ENCODE measurements at regions not wholly inside any gene's neighbourhood (a gene's known extent, or its start where the extent isn't known, plus 50 kb on each side); places are given as distances from the start of the nearest gene placed in this dataset.

DNA sequence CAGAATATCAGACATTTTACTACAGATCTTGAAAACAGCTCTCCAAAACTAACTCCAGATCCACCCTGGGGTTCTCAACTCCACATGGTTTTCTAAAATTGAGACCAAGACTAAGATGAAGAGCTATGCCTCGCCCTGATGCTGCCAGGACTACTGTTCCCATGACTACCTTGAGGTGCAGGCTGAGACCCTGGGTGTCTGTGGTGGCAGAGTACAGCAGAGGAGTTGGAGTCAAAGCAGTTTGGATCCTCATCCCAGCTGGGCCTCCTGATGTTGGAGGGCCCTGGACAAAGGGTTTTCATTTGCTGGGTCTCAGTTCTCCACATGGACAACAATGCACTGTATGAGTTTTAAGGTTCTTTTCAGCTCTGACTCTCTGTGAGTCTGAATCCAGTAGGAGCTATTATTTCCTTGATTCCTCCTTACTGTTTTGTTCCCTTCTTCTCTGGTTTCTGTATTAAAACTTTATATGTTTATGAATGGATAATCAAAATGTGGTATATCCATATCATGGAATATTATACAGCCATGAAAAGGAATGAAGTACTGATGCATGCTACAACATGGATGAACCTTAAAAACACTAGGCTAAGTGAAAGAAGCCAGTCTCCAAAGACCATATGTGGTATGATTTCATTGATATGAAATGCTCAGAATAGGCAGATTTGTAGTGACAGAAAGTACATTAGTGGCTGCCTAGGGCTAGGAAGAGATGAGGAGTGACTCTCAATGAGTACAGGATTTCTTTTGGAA lies 93.0 kb downstream of the CPN2 start:
- H3K9ac ChIP-seq (ENCODE audit: low read length in 3 of 3) = no peak overlapping the region
- H3K9me3 ChIP-seq (ENCODE audit: control insufficient read depth in 2 of 3, insufficient read depth in 1 of 3, low read length in 3 of 3) = no peaks in the 10 kb centered on the region
- no peak overlapping the region for H3K4me3 ChIP-seq (ENCODE audit: low read length in 3 of 3)
- intact Hi-C loops (cut with DNase I) = no loop called here
- TF ChIP-seq, protein P1, sequence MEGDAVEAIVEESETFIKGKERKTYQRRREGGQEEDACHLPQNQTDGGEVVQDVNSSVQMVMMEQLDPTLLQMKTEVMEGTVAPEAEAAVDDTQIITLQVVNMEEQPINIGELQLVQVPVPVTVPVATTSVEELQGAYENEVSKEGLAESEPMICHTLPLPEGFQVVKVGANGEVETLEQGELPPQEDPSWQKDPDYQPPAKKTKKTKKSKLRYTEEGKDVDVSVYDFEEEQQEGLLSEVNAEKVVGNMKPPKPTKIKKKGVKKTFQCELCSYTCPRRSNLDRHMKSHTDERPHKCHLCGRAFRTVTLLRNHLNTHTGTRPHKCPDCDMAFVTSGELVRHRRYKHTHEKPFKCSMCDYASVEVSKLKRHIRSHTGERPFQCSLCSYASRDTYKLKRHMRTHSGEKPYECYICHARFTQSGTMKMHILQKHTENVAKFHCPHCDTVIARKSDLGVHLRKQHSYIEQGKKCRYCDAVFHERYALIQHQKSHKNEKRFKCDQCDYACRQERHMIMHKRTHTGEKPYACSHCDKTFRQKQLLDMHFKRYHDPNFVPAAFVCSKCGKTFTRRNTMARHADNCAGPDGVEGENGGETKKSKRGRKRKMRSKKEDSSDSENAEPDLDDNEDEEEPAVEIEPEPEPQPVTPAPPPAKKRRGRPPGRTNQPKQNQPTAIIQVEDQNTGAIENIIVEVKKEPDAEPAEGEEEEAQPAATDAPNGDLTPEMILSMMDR (IDR thresholded peaks at IDR 0.05; ENCODE audit: borderline replicate concordance, extremely low read depth, insufficient read depth) = no peak
- H3K27ac ChIP-seq (ENCODE audit: low read depth in 2 of 2, low read length in 2 of 2) = no peak overlapping the region
- no peak for FAIRE-seq
- no peaks in the 10 kb centered on the region for H3K36me3 ChIP-seq (ENCODE audit: control insufficient read depth in 2 of 3, insufficient read depth in 3 of 3, low read length in 3 of 3)
- no peaks in the 10 kb centered on the region for H3K27me3 ChIP-seq (ENCODE audit: control insufficient read depth, insufficient read depth, low read length)
- peak in 1 of 5 donors; percentile 1 for DNase-seq
- H3K4me1 ChIP-seq (ENCODE audit: control insufficient read depth in 2 of 3, insufficient read depth in 2 of 3, low read depth in 1 of 3, low read length in 3 of 3) = peaks cover 0 to 12% (median 6%) of the 10 kb centered on the region in 3 donors

DNA sequence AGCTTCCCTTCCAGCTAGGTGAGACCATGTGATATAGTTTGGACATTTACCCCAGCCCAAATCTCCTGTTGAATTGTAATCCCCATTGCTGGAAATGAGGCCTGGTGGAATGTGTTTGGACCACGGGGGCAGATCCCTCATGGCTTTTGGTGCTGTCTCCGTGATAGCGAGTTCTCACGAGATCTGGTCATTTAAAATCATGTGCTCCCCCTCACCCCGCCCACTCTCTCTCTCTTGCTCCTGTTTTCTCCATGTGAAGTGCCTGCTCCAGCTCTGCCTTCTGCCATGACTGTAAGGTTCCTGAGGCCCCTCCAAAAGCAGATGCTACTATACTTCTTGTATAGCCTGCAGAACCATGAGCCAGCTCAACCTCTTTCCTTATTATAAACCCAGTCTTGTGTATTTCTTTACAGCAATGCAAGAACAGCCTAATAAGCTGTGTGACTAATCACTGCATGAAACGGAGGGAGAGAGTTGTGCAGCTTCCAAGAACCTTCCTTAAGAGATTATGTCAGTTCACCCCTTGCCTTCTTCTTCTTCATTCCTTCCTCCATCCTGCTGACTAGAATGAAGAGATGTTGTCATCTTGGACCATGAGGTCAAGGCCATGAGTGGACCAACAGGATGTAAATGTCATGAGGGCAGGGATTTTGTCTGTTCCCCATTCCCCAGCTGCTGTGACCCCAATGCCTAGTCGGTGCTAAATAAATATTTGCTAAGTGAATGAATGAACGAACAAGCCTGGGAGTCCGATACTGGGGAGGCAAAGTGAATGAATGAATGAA lies 91.0 kb downstream of the CPN2 start:
- Histone ChIP-seq H3K9me3 (ENCODE audit: control insufficient read depth in 2 of 3, insufficient read depth in 1 of 3, low read length in 3 of 3) (no peaks in the 10 kb centered on the region), H3K27ac (ENCODE audit: low read depth in 2 of 2, low read length in 2 of 2) (no peak overlapping the region), H3K27me3 (ENCODE audit: control insufficient read depth, insufficient read depth, low read length) (no peaks in the 10 kb centered on the region), H3K9ac (ENCODE audit: low read length in 3 of 3) (no peak overlapping the region), H3K4me1 (ENCODE audit: control insufficient read depth in 2 of 3, insufficient read depth in 2 of 3, low read depth in 1 of 3, low read length in 3 of 3) (peaks cover 0 to 12% (median 6%) of the 10 kb centered on the region in 3 donors), H3K36me3 (ENCODE audit: control insufficient read depth in 2 of 3, insufficient read depth in 3 of 3, low read length in 3 of 3) (no peaks in the 10 kb centered on the region), H3K4me3 (ENCODE audit: low read length in 3 of 3) (no peak overlapping the region)
- DNase-seq (no peak), FAIRE-seq (no peak)
- intact Hi-C loops (cut with DNase I) = no loop called here
- TF ChIP-seq, protein P1 (IDR thresholded peaks at IDR 0.05; ENCODE audit: borderline replicate concordance, extremely low read depth, insufficient read depth) = no peak

DNA sequence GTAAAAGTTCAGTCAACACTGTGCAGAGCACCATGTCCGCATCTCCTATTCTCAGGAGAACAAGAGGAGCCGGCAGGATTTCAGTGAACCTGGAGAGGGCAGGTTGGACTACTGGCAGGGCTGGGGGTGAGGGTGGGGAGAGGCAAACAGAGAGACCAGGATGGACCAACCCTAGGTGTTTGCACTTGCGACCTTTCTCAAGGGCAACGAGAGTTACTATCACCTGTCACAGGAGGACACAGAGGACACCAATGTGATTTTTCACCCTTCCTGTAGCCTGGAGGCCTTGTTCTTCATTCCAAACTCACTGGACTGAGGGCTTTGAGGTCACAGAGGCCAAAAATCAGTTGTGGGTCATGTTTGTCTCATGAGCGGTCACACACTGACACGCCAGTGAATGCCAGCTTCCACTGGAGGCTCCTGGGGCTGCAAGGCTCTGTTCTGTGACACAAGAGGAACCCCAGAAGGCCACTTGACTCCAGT lies 89.5 kb downstream of the CPN2 start:
- peaks cover 0 to 12% (median 5%) of the 10 kb centered on the region in 3 donors for H3K4me1 ChIP-seq (ENCODE audit: control insufficient read depth in 2 of 3, insufficient read depth in 2 of 3, low read depth in 1 of 3, low read length in 3 of 3)
- DNase-seq (peak in 4 of 5 donors; percentile 66 to 85 (median 76)), FAIRE-seq (no peak)
- H3K36me3 ChIP-seq (ENCODE audit: control insufficient read depth in 2 of 3, insufficient read depth in 3 of 3, low read length in 3 of 3) = no peaks in the 10 kb centered on the region
- TF ChIP-seq, protein P1 (IDR thresholded peaks at IDR 0.05; ENCODE audit: borderline replicate concordance, extremely low read depth, insufficient read depth) = no peak
- no peaks in the 10 kb centered on the region for H3K27me3 ChIP-seq (ENCODE audit: control insufficient read depth, insufficient read depth, low read length)
- intact Hi-C loops (cut with DNase I) = no loop called here
- H3K9me3 ChIP-seq (ENCODE audit: control insufficient read depth in 2 of 3, insufficient read depth in 1 of 3, low read length in 3 of 3) = no peaks in the 10 kb centered on the region
- H3K9ac ChIP-seq (ENCODE audit: low read length in 3 of 3) = no peak overlapping the region
- no peak overlapping the region for H3K4me3 ChIP-seq (ENCODE audit: low read length in 3 of 3)
- no peak overlapping the region for H3K27ac ChIP-seq (ENCODE audit: low read depth in 2 of 2, low read length in 2 of 2)

Measured in kidney (tissue), 13 donors.